H1 (cell line): ENCODE measurements at regions not wholly inside any gene's neighbourhood (a gene's known extent, or its start where the extent isn't known, plus 50 kb on each side); places are given as distances from the start of the nearest gene placed in this dataset.

Experiments
- CTCF ChIA-PET: fragments of 300-600 bp; sonication (Branson Sonifier 250); formaldehyde crosslinking; loops from one replicate; lab custom pipeline; 2021; ENCODE audit not compliant: partially characterized antibody; lab: Charles Lee
- POLR2A ChIA-PET: fragments of 300-600 bp; sonication (Branson Sonifier 250); formaldehyde crosslinking; loops from one replicate; lab custom pipeline; 2021; ENCODE audit warnings: inconsistent platforms; ENCODE audit not compliant: partially characterized antibody; lab: Charles Lee
- DNase-seq, 2 experiments: peaks; one replicate each; pipeline versions ENCODE4 v3.0.0 to v3.0.0-alpha.2; 2010 to 2022; ENCODE audit warnings: low spot score in 2 of 2, low read depth in 1 of 2, mixed read lengths in 1 of 2
- FAIRE-seq: peaks from 2 replicates; lab custom pipeline; 2011; peaks lifted over from hg19 to GRCh38; lab: Jason Lieb, UNC
- H2AFZ ChIP-seq: 2 replicates; pipeline ENCODE4 v1.8.1; 2012; ENCODE audit warnings: low read length, inconsistent platforms
- H2AK5ac ChIP-seq: 2 replicates; pipeline ENCODE4 v1.6.1; 2013; ENCODE audit warnings: low read depth, low read length
- H2BK120ac ChIP-seq: replicated peaks from 2 replicates; pipeline ENCODE3; 2013; ENCODE audit warnings: low read depth, low read length, inconsistent platforms
- H2BK12ac ChIP-seq: 2 replicates; pipeline ENCODE4 v1.6.1; 2013; ENCODE audit warnings: low read depth, low read length
- H2BK15ac ChIP-seq: 2 replicates; pipeline ENCODE4 v1.6.1; 2013; ENCODE audit warnings: low read length
- H2BK20ac ChIP-seq: 2 replicates; pipeline ENCODE4 v1.6.1; 2013; ENCODE audit warnings: low read length
- H2BK5ac ChIP-seq: 2 replicates; pipeline ENCODE4 v1.6.1; 2013; ENCODE audit warnings: low read depth, low read length
- H3K14ac ChIP-seq: 2 replicates; pipeline ENCODE4 v1.6.1; 2013; ENCODE audit warnings: inconsistent platforms; ENCODE audit not compliant: insufficient read length
- H3K18ac ChIP-seq: 2 replicates; pipeline ENCODE4 v1.6.1; 2013; ENCODE audit warnings: low read length; ENCODE audit errors: extremely low read depth
- H3K23ac ChIP-seq: 2 replicates; pipeline ENCODE4 v1.6.1; 2013; ENCODE audit warnings: inconsistent platforms; ENCODE audit not compliant: insufficient read length
- H3K23me2 ChIP-seq: 2 replicates; pipeline ENCODE4 v1.6.1; 2013; ENCODE audit warnings: low read depth, low read length
- H3K27ac ChIP-seq: 2 replicates; pipeline ENCODE4 v1.6.1; 2011; ENCODE audit warnings: low read depth, low read length, inconsistent platforms
- H3K27me3 ChIP-seq, 4 experiments: replicated peaks in 1 of 4; 1 replicate in 1 of 4; 2 replicates in 3 of 4; pipeline versions ENCODE4 v1.6.1 to v1.8.1; 2011 to 2013; ENCODE audit warnings: low read length in 3 of 4, mild to moderate bottlenecking in 3 of 4, inconsistent platforms in 2 of 4, mixed read lengths in 2 of 4, moderate library complexity in 1 of 4; ENCODE audit not compliant: control insufficient read depth in 3 of 4, insufficient read depth in 3 of 4; ENCODE audit errors: extremely low read depth in 1 of 4
- H3K36me3 ChIP-seq, 4 experiments: 2 replicates each; pipeline versions ENCODE4 v1.6.1 to v1.8.1; 2011 to 2013; ENCODE audit warnings: mild to moderate bottlenecking in 4 of 4, low read length in 3 of 4, moderate library complexity in 2 of 4, control low read depth in 1 of 4, inconsistent platforms in 1 of 4; ENCODE audit not compliant: insufficient read depth in 4 of 4, control insufficient read depth in 2 of 4
- H3K4ac ChIP-seq: replicated peaks from 2 replicates; pipeline ENCODE3; 2013; ENCODE audit warnings: low read length, low read depth, mixed read lengths, inconsistent platforms; ENCODE audit not compliant: insufficient read length
- H3K4me1 ChIP-seq, 4 experiments: replicated peaks in 1 of 4; 1 replicate in 1 of 4; 2 replicates in 3 of 4; pipeline versions ENCODE4 v1.6.1 to v1.8.1; 2011 to 2013; ENCODE audit warnings: low read length in 3 of 4, inconsistent platforms in 2 of 4, mixed read lengths in 1 of 4; ENCODE audit not compliant: insufficient read depth in 4 of 4, control insufficient read depth in 3 of 4
- H3K4me2 ChIP-seq, 2 experiments: 2 replicates each; pipeline versions ENCODE4 v1.6.1 to v1.8.1; 2011 to 2013; ENCODE audit warnings: low read depth in 2 of 2, low read length in 2 of 2, control low read depth in 1 of 2, inconsistent platforms in 1 of 2, mild to moderate bottlenecking in 1 of 2; ENCODE audit not compliant: insufficient read depth in 1 of 2
- H3K4me3 ChIP-seq, 4 experiments: fragments of 200-600, 300-600 bp in 1 of 4; sonication (generic), shearing (Covaris generic), sonication (Bioruptor Twin) in 1 of 4; 2 replicates each; pipeline versions ENCODE4 v1.5.1 to v1.8.1; 2011 to 2016; ENCODE audit warnings: low read length in 4 of 4, low read depth in 3 of 4, control low read depth in 2 of 4, inconsistent platforms in 2 of 4, mild to moderate bottlenecking in 2 of 4, mixed read lengths in 1 of 4, moderate library complexity in 1 of 4; ENCODE audit not compliant: insufficient read depth in 2 of 4; ENCODE audit errors: extremely low read depth in 1 of 4
- H3K56ac ChIP-seq: replicated peaks from 2 replicates; pipeline ENCODE3; 2013; ENCODE audit warnings: low read depth, mild to moderate bottlenecking, mixed read lengths, low read length, inconsistent platforms; ENCODE audit not compliant: insufficient read length
- H3K79me1 ChIP-seq: 2 replicates; pipeline ENCODE4 v1.6.1; 2013; ENCODE audit warnings: low read depth, low read length, control low read depth
- H3K79me2 ChIP-seq, 2 experiments: 2 replicates each; pipeline versions ENCODE4 v1.6.1 to v1.8.1; 2012 to 2013; ENCODE audit warnings: low read length in 2 of 2, mild to moderate bottlenecking in 2 of 2, inconsistent platforms in 1 of 2; ENCODE audit not compliant: insufficient read depth in 2 of 2, control insufficient read depth in 1 of 2
- H3K9ac ChIP-seq, 4 experiments: replicated peaks in 1 of 4; 1 replicate in 1 of 4; 2 replicates in 3 of 4; pipeline versions ENCODE4 v1.6.1 to v1.8.1; 2011 to 2013; ENCODE audit warnings: low read depth in 3 of 4, low read length in 3 of 4, control low read depth in 2 of 4, mild to moderate bottlenecking in 2 of 4, moderate library complexity in 2 of 4, inconsistent platforms in 1 of 4; ENCODE audit errors: extremely low read depth in 1 of 4
- H3K9me3 ChIP-seq, 2 experiments: 2 replicates each; pipeline versions ENCODE4 v1.6.1 to v1.8.1; 2012 to 2013; ENCODE audit warnings: mild to moderate bottlenecking in 2 of 2, moderate library complexity in 2 of 2, control low read depth in 1 of 2, inconsistent platforms in 1 of 2, low read depth in 1 of 2, low read length in 1 of 2, mixed read lengths in 1 of 2; ENCODE audit not compliant: insufficient read depth in 2 of 2
- H4K20me1 ChIP-seq, 2 experiments: replicated peaks in 1 of 2; 2 replicates each; pipeline versions ENCODE3 to v1.8.1; 2011 to 2013; ENCODE audit warnings: inconsistent platforms in 2 of 2, low read length in 2 of 2, mild to moderate bottlenecking in 1 of 2; ENCODE audit not compliant: insufficient read depth in 2 of 2, control insufficient read depth in 1 of 2
- H4K5ac ChIP-seq: 2 replicates; pipeline ENCODE4 v1.6.1; 2013; ENCODE audit warnings: low read length, low read depth, mixed read lengths, inconsistent platforms; ENCODE audit not compliant: insufficient read length
- H4K8ac ChIP-seq: 2 replicates; pipeline ENCODE4 v1.8.0; 2013; ENCODE audit warnings: mild to moderate bottlenecking, moderate library complexity, low read length, inconsistent platforms; ENCODE audit not compliant: insufficient read depth; ENCODE audit errors: extremely low read depth
- H4K91ac ChIP-seq: replicated peaks from 2 replicates; pipeline ENCODE3; 2013; ENCODE audit warnings: low read length, mixed read lengths, inconsistent platforms; ENCODE audit not compliant: insufficient read length
- BCL11A ChIP-seq, 2 experiments: IDR thresholded peaks; one replicate each; pipeline ENCODE4 v1.6.1; 2011; ENCODE audit warnings: low read depth in 2 of 2, low read length in 2 of 2, mild to moderate bottlenecking in 2 of 2
- NANOG ChIP-seq: IDR thresholded peaks from 2 replicates; pipeline ENCODE4 v1.6.1; 2011; ENCODE audit warnings: low read length, low read depth, mild to moderate bottlenecking, inconsistent platforms; ENCODE audit not compliant: insufficient read depth, poor library complexity, severe bottlenecking
- NRF1 ChIP-seq: IDR thresholded peaks from 2 replicates; pipeline ENCODE4 v1.6.1; 2011; ENCODE audit warnings: mild to moderate bottlenecking, low read depth, low read length, improper control_type of control experiment
- RBBP5 ChIP-seq: IDR thresholded peaks from 2 replicates; pipeline ENCODE4 v1.7.1; 2012; ENCODE audit warnings: low read depth, mild to moderate bottlenecking, inconsistent platforms, low read length, moderate library complexity, borderline replicate concordance
- RNF2 ChIP-seq: fragments of 200-900, 300-1000 bp; sonication (generic); IDR thresholded peaks from 2 replicates; pipeline ENCODE4 v1.7.1; 2016; ENCODE audit warnings: borderline replicate concordance, low read depth, mild to moderate bottlenecking, antibody characterized with exemption, low read length; ENCODE audit not compliant: poor library complexity, severe bottlenecking; ENCODE audit errors: missing control alignments
- SP2 ChIP-seq: IDR thresholded peaks from 2 replicates; pipeline ENCODE4 v1.6.1; 2012; ENCODE audit warnings: mild to moderate bottlenecking, low read length, inconsistent platforms
- WGBS, 2 experiments: shearing (Covaris generic) in 1 of 2; methylation state at CpG; one replicate each; pipeline versions ENCODE4 v1.1.6 to v1.1.7; 2013 to 2015; ENCODE audit warnings: low lambda C conversion rate in 2 of 2, mixed read lengths in 2 of 2, inconsistent platforms in 1 of 2, low coverage in 1 of 2, missing lambda C conversion rate in 1 of 2; ENCODE audit not compliant: insufficient replicate concordance in 2 of 2, insufficient coverage in 1 of 2, insufficient read length in 1 of 2; ENCODE audit errors: extremely low coverage in 1 of 2, missing lambda C conversion rate in 1 of 2; 5-methylcytosine and 5-hydroxymethylcytosine counted together
- TF ChIP-seq, protein P1 (sequence below): IDR thresholded peaks from 2 replicates; pipeline ENCODE4 v1.6.1; 2012; ENCODE audit warnings: inconsistent platforms

DNA sequence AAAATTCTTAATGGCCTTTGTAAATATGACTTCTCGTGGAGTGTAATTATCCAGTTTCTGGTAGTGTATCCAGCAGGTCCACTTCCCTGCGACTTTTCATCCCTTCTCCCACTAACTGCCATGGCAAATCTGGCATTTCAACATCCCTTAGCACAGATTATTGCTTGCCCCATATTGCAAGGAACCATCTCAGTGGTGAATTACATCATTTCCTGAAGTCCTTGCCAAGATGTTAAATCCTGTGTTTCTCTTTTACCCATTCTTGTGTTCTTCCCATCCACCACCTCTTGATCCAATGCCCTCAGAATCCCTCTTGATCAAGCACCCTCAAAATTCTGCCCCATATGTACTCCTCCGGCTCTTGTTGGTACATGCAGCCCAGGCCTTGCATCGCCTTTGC is 88.1 kb upstream of the ZNF81 start:
- H3K14ac ChIP-seq, result no peak overlapping the region
- H3K27ac ChIP-seq, result no peak overlapping the region
- no peak overlapping the region for H3K4me3 ChIP-seq
- H4K91ac ChIP-seq, result no peak overlapping the region
- H4K8ac ChIP-seq, result no peak overlapping the region
- H3K36me3 ChIP-seq, result no peaks in the 10 kb centered on the region
- no peak overlapping the region for H2BK12ac ChIP-seq
- no peak overlapping the region for H2AFZ ChIP-seq
- 86% methylated on average over 3 of the region's 4 CpGs; no CpG with 5 or more reads in 1 of the 2 experiments for WGBS, 2 experiments
- no peak overlapping the region for H3K4me2 ChIP-seq
- H2BK20ac ChIP-seq, result no peak overlapping the region
- no peak overlapping the region for H2BK15ac ChIP-seq
- no peaks in the 10 kb centered on the region for H3K27me3 ChIP-seq
- no peak overlapping the region for H2BK120ac ChIP-seq
- no peak overlapping the region for H3K56ac ChIP-seq
- H3K79me2 ChIP-seq, result no peaks in the 10 kb centered on the region
- DNase-seq (no peak), FAIRE-seq (no peak)
- POLR2A ChIA-PET, result no interaction called here
- no peak overlapping the region for H3K23ac ChIP-seq
- no peak overlapping the region for H3K18ac ChIP-seq
- H3K79me1 ChIP-seq, result no peaks in the 10 kb centered on the region
- no peak overlapping the region for H3K4ac ChIP-seq
- no peaks in the 10 kb centered on the region for H3K4me1 ChIP-seq
- H2AK5ac ChIP-seq, result no peak overlapping the region
- H3K9ac ChIP-seq, result no peak overlapping the region
- no peaks in the 10 kb centered on the region for H3K9me3 ChIP-seq
- H4K20me1 ChIP-seq, result no peaks in the 10 kb centered on the region
- no peak overlapping the region for H4K5ac ChIP-seq
- no peaks in the 10 kb centered on the region for H3K23me2 ChIP-seq
- H2BK5ac ChIP-seq, result no peak overlapping the region
- CTCF ChIA-PET, result no interaction called here
- TF ChIP-seq BCL11A (IDR thresholded peaks at IDR 0.05; ENCODE audit: low read depth in 2 of 2, low read length in 2 of 2) (no peak), NRF1 (no peak), RNF2 (no peak), SP2 (no peak), RBBP5 (no peak), NANOG (no peak)
- TF ChIP-seq, protein P1, sequence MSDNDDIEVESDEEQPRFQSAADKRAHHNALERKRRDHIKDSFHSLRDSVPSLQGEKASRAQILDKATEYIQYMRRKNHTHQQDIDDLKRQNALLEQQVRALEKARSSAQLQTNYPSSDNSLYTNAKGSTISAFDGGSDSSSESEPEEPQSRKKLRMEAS, result no peak
